Ovary (tissue), 7 donors: ENCODE measurements at regions not wholly inside any gene's neighbourhood (a gene's known extent, or its start where the extent isn't known, plus 50 kb on each side); places are given as distances from the start of the nearest gene placed in this dataset.

Source experiments
- DNase-seq, 5 donors: peaks; one replicate each; pipeline ENCODE4 v3.0.0-alpha.2; 2019 to 2020
- H3K27ac ChIP-seq, 2 donors: fragments of 200-600 bp; one replicate each; pipeline versions ENCODE4 v1.5.1 to v1.8.0; 2019 to 2022
- H3K27me3 ChIP-seq: fragments of 200-600 bp; one replicate; pipeline ENCODE4 v1.8.0; 2022
- H3K36me3 ChIP-seq: fragments of 200-600 bp; sonication (generic); one replicate; pipeline ENCODE4 v1.5.1; 2019
- H3K4me1 ChIP-seq: one replicate; pipeline ENCODE4 v1.8.1; 2013; ENCODE audit warnings: mild to moderate bottlenecking, moderate library complexity; ENCODE audit not compliant: insufficient read depth
- H3K4me3 ChIP-seq: fragments of 200-600 bp; sonication (generic); one replicate; pipeline ENCODE4 v1.5.1; 2017
- H3K9me3 ChIP-seq, 2 donors: fragments of 200-600 bp in 1 of 2; sonication (generic) in 1 of 2; one replicate each; pipeline versions ENCODE4 v1.5.1 to v1.8.1; 2013 to 2019; ENCODE audit warnings: mild to moderate bottlenecking in 1 of 2, moderate library complexity in 1 of 2
- EP300 ChIP-seq: sonication (generic); formaldehyde crosslinking; IDR thresholded peaks from one replicate; pipeline ENCODE4 v1.6.1; 2017; ENCODE audit warnings: antibody characterized with exemption
- POLR2A ChIP-seq: fragments of 450-650 bp; IDR thresholded peaks from one replicate; pipeline ENCODE4 v1.6.1; 2017; ENCODE audit warnings: antibody characterized with exemption, mild to moderate bottlenecking, moderate library complexity
- WGBS, 3 donors: extraction: QIAGEN DNeasy Blood & Tissue Kit in 1 of 3; methylation state at CpG; one replicate each; pipeline versions ENCODE4 v1.1.5 to v1.1.7; 2013 to 2017; 5-methylcytosine and 5-hydroxymethylcytosine counted together
- intact Hi-C, 4 donors: fragments of 100-400 bp; cut with DNase I; formaldehyde crosslinking; loops; one replicate each; pipeline versions ENCODE4 v1.11.0 to v1.15.1; 2022 to 2023
- TF ChIP-seq, protein P1 (sequence below), 3 donors: fragments of 450-650 bp in 2 of 3; fragments of 200-600 bp in 1 of 3; IDR thresholded peaks; one replicate each; pipeline versions ENCODE4 v1.5.1 to v1.8.0; 2016 to 2022; ENCODE audit warnings: antibody characterized with exemption in 3 of 3, mild to moderate bottlenecking in 1 of 3
- donor health status: DM: no; HTN: no; CAD: no; lungs with moderate emphysema.
- donor health status: DM: no; HTN: no; CAD: no.
- donor health status: Bipolar disorder and iron deficiency.
- donor health status: DM: no; HTN: no; CAD: no.
- donor health status: DM: yes; HTN: yes; CAD: no.

DNA sequence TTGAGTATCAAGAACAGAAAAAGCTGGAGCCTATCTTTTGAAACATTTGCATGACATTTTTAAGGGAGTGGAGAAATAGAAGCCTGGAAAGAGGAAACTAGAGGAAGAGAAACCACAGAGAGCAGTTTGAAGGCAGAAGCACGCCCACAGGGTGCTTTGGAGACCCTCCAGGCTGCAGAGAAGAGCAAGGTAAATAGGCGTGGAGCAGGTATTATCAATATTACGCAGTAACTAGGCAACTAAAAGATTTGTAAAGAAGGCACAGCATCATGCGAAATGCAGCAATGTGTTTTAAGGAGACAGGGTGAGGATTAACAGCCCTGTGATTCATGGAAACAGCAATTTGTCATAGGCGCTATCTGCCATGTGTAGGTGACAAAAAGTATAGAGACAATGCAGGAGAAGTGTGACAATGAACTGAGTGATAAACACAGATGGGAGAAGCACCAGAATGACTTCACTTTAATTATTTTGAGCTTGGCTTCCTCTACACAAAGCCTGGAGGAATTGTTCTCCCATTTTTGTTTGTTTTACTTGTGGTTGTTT, 281.2 kb downstream of the BRINP1 start:
- H3K4me3 ChIP-seq, result no peak overlapping the region
- DNase-seq, result no peak
- H3K27ac ChIP-seq, result no peak overlapping the region
- intact Hi-C loops, result no loop called here
- TF ChIP-seq POLR2A (no peak), EP300 (no peak)
- TF ChIP-seq, protein P1, sequence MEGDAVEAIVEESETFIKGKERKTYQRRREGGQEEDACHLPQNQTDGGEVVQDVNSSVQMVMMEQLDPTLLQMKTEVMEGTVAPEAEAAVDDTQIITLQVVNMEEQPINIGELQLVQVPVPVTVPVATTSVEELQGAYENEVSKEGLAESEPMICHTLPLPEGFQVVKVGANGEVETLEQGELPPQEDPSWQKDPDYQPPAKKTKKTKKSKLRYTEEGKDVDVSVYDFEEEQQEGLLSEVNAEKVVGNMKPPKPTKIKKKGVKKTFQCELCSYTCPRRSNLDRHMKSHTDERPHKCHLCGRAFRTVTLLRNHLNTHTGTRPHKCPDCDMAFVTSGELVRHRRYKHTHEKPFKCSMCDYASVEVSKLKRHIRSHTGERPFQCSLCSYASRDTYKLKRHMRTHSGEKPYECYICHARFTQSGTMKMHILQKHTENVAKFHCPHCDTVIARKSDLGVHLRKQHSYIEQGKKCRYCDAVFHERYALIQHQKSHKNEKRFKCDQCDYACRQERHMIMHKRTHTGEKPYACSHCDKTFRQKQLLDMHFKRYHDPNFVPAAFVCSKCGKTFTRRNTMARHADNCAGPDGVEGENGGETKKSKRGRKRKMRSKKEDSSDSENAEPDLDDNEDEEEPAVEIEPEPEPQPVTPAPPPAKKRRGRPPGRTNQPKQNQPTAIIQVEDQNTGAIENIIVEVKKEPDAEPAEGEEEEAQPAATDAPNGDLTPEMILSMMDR (IDR thresholded peaks at IDR 0.05), result no peak
- WGBS, 3 donors, result 68 to 77% (median 71%) methylated on average over 5 of the region's 5 CpGs
- no peaks in the 10 kb centered on the region for H3K36me3 ChIP-seq
- H3K27me3 ChIP-seq, result no peaks in the 10 kb centered on the region
- no peaks in the 10 kb centered on the region for H3K4me1 ChIP-seq
- no peaks in the 10 kb centered on the region for H3K9me3 ChIP-seq

DNA sequence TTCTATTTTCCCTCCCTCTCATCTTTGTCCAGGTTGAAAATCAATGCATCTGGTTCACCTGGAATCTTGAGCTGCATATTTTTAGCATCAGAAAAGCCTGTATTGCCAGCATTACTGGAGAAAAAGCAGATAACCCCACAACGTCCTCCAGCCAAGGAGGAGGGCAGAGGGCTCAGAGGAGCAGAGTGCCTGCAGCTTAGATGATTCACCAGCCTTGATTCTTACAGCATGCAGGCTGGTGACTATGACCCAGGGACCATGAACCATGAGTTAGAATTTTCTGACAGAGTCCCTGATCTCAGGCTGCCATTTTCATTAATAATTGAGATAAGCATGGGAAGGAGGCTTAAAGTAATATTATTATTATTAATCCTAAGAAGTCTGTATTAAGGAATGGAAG, 278.2 kb downstream of the BRINP1 start:
- H3K4me1 ChIP-seq, result no peaks in the 10 kb centered on the region
- intact Hi-C loops, result no loop called here
- 5 to 7% (median 5%) methylated on average over 1 of the region's 1 CpG for WGBS, 3 donors
- no peak for DNase-seq
- H3K36me3 ChIP-seq, result no peaks in the 10 kb centered on the region
- TF ChIP-seq, protein P1 (IDR thresholded peaks at IDR 0.05), result no peak
- TF ChIP-seq POLR2A (no peak), EP300 (no peak)
- no peaks in the 10 kb centered on the region for H3K9me3 ChIP-seq
- no peaks in the 10 kb centered on the region for H3K27me3 ChIP-seq
- no peak overlapping the region for H3K4me3 ChIP-seq
- no peak overlapping the region for H3K27ac ChIP-seq

DNA sequence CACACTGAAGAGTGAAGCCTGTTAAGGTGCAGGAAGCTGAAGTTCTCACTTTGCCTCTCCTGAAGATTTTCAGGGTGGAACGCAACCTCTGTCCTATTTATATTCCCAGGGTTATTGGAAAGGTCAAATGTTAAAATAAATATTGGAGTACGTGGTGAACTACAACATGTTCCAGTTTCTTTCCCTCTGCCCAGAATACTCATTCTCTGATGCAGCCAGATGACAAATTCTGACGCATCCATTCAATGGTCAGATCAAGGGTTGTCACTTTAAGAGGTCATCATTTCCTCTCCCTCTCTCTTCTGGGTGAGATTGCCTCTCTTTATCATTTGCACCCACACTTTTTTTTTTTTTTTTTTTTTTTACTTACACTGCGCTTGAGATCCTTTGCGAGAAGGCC, 277.1 kb downstream of the BRINP1 start:
- no peak overlapping the region for H3K27ac ChIP-seq
- no peaks in the 10 kb centered on the region for H3K9me3 ChIP-seq
- no peak overlapping the region for H3K4me3 ChIP-seq
- no peak for DNase-seq
- no peaks in the 10 kb centered on the region for H3K27me3 ChIP-seq
- intact Hi-C loops, result no loop called here
- 64 to 76% (median 70%) methylated on average over 5 of the region's 5 CpGs for WGBS, 3 donors
- no peak for TF ChIP-seq EP300
- TF ChIP-seq POLR2A, result no peak
- TF ChIP-seq, protein P1 (IDR thresholded peaks at IDR 0.05), result no peak
- no peaks in the 10 kb centered on the region for H3K4me1 ChIP-seq
- H3K36me3 ChIP-seq, result no peaks in the 10 kb centered on the region

DNA sequence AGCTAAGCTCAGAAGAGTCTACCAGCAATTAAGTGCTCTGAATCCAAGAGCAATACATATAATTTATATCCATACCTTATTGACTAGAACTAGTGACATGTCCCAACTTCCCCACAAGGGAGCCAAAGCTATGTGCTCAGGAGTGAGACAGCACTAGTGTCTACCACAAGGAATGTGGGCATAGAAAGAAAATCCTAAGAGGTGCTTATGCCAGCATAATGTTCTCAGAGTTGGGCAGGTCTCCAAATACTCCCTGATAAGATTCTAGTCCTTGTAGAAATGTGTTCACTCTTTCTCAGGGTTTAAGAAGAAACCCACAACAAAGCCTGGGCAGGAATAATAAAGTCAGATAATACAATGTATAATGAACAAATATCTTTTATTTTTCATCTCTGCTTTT, 275.1 kb downstream of the BRINP1 start:
- intact Hi-C loops, result no loop called here

More for the DNA sequence above, 275.1 kb downstream of the BRINP1 start:
- H3K4me1 ChIP-seq, result no peaks in the 10 kb centered on the region
- no peaks in the 10 kb centered on the region for H3K27me3 ChIP-seq
- no peak overlapping the region for H3K4me3 ChIP-seq
- H3K27ac ChIP-seq, result no peak overlapping the region
- no peaks in the 10 kb centered on the region for H3K9me3 ChIP-seq
- DNase-seq, result no peak
- H3K36me3 ChIP-seq, result no peaks in the 10 kb centered on the region
- no peak for TF ChIP-seq POLR2A
- TF ChIP-seq, protein P1 (IDR thresholded peaks at IDR 0.05), result no peak
- no peak for TF ChIP-seq EP300
